ENCODE measurements at regions not wholly inside any gene's neighbourhood (a gene's known extent, or its start where the extent isn't known, plus 50 kb on each side); places are given as distances from the start of the nearest gene placed in this dataset.

DNA sequence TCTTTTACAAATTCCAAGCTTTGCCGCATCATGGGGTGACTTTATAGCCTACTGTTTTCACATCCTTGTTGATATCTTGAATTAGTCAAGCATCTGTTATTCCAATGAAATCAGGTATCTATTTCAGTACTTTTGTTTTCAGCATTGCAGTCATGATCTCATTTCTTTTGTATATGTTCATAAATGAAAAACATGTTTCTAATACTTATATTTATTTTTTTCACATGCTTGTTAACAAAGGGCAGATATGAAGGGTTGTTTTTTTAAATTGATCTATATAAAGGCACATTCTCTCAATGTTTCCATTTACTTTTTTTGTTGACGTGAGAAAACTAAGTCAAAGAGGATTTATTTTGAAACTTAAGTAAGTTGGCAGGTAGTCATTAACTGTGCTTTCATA lies 964.8 kb downstream of the JRKL start:
- Mint-ChIP-seq H3K4me3 (no peak overlapping the region), H3K36me3 (no peaks in the 10 kb centered on the region), H3K27ac (no peak overlapping the region), H3K4me1 (no peaks in the 10 kb centered on the region), H3K9me3 (no peaks in the 10 kb centered on the region), H3K27me3 (no peaks in the 10 kb centered on the region)

DNA sequence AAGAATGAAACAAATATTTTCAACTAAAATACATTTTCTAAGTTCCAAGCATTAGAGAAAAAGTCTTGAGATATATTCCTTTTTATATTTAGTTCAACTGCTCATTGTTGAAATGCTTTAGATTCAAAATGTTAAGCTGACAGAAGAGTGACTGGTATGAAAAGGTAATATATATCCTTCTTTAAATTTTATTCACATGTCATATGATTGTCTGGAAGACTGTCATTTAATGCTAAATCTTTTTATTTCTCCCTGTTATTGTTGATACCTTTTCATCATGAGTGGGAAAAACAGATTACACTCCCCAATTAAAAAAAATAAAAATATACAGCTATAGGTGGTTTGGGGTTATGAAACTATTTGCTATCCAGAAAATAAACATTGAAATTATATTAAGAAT lies 965.4 kb downstream of the JRKL start:
- Mint-ChIP-seq H3K27ac (no peak overlapping the region), H3K4me3 (no peak overlapping the region), H3K36me3 (no peaks in the 10 kb centered on the region), H3K9me3 (no peaks in the 10 kb centered on the region), H3K27me3 (no peaks in the 10 kb centered on the region), H3K4me1 (no peaks in the 10 kb centered on the region)

DNA sequence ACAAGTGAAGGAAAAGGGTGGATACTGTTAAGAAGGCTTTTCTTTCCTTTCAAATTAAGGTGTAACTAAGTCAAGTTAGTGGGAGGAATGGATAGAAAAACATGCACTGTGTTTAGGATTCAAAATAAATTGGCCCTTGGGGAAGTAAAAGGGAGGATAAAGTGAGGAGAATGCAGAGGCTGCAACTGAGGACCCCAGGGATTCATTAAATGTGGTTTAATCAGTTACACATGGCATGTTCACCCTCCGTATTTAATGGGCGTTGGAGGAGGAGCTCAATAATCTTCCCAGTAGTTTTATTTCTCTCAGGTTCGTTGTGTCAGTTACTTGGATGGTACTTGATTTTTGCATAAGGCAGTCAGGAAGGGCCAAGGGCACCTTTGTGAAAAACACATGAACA lies 966.3 kb downstream of the JRKL start:
- H3K27me3 Mint-ChIP-seq: no peaks in the 10 kb centered on the region
- H3K9me3 Mint-ChIP-seq: no peaks in the 10 kb centered on the region
- no peak overlapping the region for H3K27ac Mint-ChIP-seq
- H3K4me1 Mint-ChIP-seq: no peaks in the 10 kb centered on the region
- no peaks in the 10 kb centered on the region for H3K36me3 Mint-ChIP-seq
- no peak overlapping the region for H3K4me3 Mint-ChIP-seq

GRCh38 chr11:97359016-97359415 lies 969.2 kb downstream of the JRKL start:
- no peaks in the 10 kb centered on the region for H3K27me3 Mint-ChIP-seq
- H3K36me3 Mint-ChIP-seq: no peaks in the 10 kb centered on the region
- H3K4me1 Mint-ChIP-seq: no peaks in the 10 kb centered on the region
- H3K4me3 Mint-ChIP-seq: no peak overlapping the region
- no peak overlapping the region for H3K27ac Mint-ChIP-seq
- H3K9me3 Mint-ChIP-seq: no peaks in the 10 kb centered on the region

GRCh38 chr11:97361812-97362378 lies 972.1 kb downstream of the JRKL start:
- H3K4me1 Mint-ChIP-seq: no peaks in the 10 kb centered on the region
- no peaks in the 10 kb centered on the region for H3K36me3 Mint-ChIP-seq
- no peak overlapping the region for H3K27ac Mint-ChIP-seq
- no peak overlapping the region for H3K4me3 Mint-ChIP-seq
- H3K9me3 Mint-ChIP-seq: peaks cover 5% of the 10 kb centered on the region
- no peaks in the 10 kb centered on the region for H3K27me3 Mint-ChIP-seq

- Mint-ChIP-seq H3K9me3 (peaks cover 5% of the 10 kb centered on the region), H3K4me3 (no peak overlapping the region), H3K27me3 (no peaks in the 10 kb centered on the region), H3K36me3 (no peaks in the 10 kb centered on the region), H3K4me1 (no peaks in the 10 kb centered on the region), H3K27ac (no peak overlapping the region)
Measured at GRCh38 chr11:97363331-97363730, 973.5 kb downstream of the JRKL start.

- Mint-ChIP-seq H3K4me1 (no peaks in the 10 kb centered on the region), H3K9me3 (peaks cover 10% of the 10 kb centered on the region), H3K36me3 (no peaks in the 10 kb centered on the region), H3K27ac (no peak overlapping the region), H3K27me3 (no peaks in the 10 kb centered on the region), H3K4me3 (no peak overlapping the region)
Measured at GRCh38 chr11:97364047-97364446, 974.2 kb downstream of the JRKL start.

DNA sequence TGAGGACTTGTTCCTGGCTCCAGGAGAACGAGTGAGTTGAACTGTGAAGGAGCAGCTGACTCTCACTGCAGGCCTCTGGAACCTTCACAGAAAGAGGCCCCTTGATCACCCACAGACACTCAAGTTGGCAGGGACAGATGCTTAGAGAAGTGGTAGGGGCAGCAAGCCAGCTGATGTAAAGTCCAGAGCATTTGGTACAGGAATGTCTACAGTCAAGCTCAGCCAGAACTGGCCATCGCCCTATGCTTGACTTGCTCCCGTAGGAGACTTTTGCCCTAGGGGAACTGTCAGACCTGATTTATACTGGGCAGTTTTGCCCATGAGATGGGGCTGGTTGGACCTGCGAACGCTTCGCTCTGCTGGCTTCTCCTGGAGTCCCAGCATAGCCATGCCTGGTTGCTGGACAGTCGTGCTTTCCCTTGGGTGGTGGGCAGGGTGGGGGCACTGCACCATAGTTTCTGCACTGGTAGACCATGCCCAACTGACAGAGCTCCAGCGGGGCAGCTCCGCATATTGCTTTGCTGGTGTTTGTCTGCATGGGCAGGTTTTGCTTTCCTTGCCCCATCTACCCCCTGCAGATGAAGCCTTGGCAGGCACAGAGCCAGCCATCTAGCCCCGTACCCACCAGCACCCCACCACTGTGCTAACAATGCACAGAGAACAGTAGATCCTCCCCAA lies 977.7 kb downstream of the JRKL start:
- Mint-ChIP-seq H3K4me3 (no peak overlapping the region), H3K9me3 (peaks cover 11% of the 10 kb centered on the region), H3K27me3 (no peaks in the 10 kb centered on the region), H3K27ac (no peak overlapping the region), H3K36me3 (no peaks in the 10 kb centered on the region), H3K4me1 (no peaks in the 10 kb centered on the region)

GRCh38 chr11:97389270-97389669 lies 999.5 kb downstream of the JRKL start:
- Mint-ChIP-seq H3K27me3 (no peaks in the 10 kb centered on the region), H3K4me3 (no peak overlapping the region), H3K4me1 (no peaks in the 10 kb centered on the region), H3K9me3 (peaks cover 10% of the 10 kb centered on the region), H3K36me3 (no peaks in the 10 kb centered on the region), H3K27ac (no peak overlapping the region)

GRCh38 chr11:97398246-97398645 lies 1008.4 kb downstream of the JRKL start:
- H3K4me1 Mint-ChIP-seq: no peaks in the 10 kb centered on the region
- H3K27ac Mint-ChIP-seq: no peak overlapping the region
- H3K4me3 Mint-ChIP-seq: no peak overlapping the region
- peaks cover 13% of the 10 kb centered on the region for H3K9me3 Mint-ChIP-seq
- no peaks in the 10 kb centered on the region for H3K27me3 Mint-ChIP-seq
- H3K36me3 Mint-ChIP-seq: no peaks in the 10 kb centered on the region

DNA sequence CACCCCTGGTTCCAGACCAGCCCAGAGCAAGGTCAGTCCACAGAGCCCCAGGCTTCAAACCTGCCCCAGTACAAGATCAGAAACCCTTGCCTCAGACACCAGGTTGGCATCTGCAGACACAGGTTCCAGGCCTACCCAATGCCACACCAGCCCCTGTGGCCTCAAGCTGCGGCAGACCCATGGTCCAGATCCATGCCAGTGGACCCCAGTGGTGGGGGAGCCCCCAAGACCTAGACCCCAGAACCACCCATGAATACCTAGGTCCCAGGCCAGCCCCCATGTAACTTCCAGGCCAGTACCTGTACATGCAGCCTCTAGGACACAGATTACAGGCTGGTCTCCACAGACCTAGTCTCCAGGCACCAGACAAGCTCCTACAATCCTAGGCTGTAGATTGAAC lies 1019.3 kb downstream of the JRKL start:
- Mint-ChIP-seq H3K36me3 (no peaks in the 10 kb centered on the region), H3K4me1 (no peaks in the 10 kb centered on the region), H3K27me3 (no peaks in the 10 kb centered on the region), H3K9me3 (peaks cover 30% of the 10 kb centered on the region), H3K27ac (no peak overlapping the region), H3K4me3 (no peak overlapping the region)

- peaks cover 18% of the 10 kb centered on the region for H3K9me3 Mint-ChIP-seq
- no peak overlapping the region for H3K4me3 Mint-ChIP-seq
Measured at GRCh38 chr11:97414801-97415200, 1025.0 kb downstream of the JRKL start.

GRCh38 chr11:97419729-97420128 lies 1029.9 kb downstream of the JRKL start:
- H3K27me3 Mint-ChIP-seq: no peaks in the 10 kb centered on the region
- H3K36me3 Mint-ChIP-seq: no peaks in the 10 kb centered on the region
- H3K9me3 Mint-ChIP-seq: no peaks in the 10 kb centered on the region
- no peak overlapping the region for H3K4me3 Mint-ChIP-seq
- no peak overlapping the region for H3K27ac Mint-ChIP-seq
- H3K4me1 Mint-ChIP-seq: no peaks in the 10 kb centered on the region

More at GRCh38 chr11:97414801-97415200, 1025.0 kb downstream of the JRKL start:
- H3K4me1 Mint-ChIP-seq: no peaks in the 10 kb centered on the region
- H3K36me3 Mint-ChIP-seq: no peaks in the 10 kb centered on the region
- H3K27ac Mint-ChIP-seq: no peak overlapping the region
- no peaks in the 10 kb centered on the region for H3K27me3 Mint-ChIP-seq

DNA sequence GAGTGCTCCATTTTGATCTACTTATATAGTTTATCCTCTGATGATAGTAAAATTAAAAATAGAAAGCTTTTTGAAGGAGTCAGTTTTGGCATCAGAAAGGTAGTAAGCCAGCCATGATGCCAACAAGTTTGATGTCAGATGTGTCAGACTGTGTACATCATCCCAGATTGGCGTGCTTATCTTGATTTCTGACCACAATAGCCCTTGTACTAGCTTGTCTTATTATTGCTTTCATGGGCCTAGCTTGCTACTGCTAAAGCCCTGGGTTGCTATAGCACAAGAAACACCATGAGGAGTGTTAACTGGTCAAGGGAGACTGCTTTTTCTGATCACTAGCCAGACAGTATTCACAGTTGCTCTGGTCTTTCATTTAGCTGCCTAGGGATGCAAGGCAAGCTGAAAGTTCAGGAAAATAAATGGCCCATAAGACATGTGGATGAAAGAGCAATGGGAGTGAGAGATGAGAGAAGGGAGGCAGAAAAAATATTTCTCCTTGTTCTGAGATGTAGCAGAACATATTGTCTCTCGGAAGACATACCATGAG lies 1038.5 kb downstream of the JRKL start:
- H3K9me3 Mint-ChIP-seq: no peaks in the 10 kb centered on the region
- H3K27me3 Mint-ChIP-seq: no peaks in the 10 kb centered on the region
- no peak overlapping the region for H3K27ac Mint-ChIP-seq
- no peak overlapping the region for H3K4me3 Mint-ChIP-seq
- no peaks in the 10 kb centered on the region for H3K36me3 Mint-ChIP-seq
- H3K4me1 Mint-ChIP-seq: no peaks in the 10 kb centered on the region

DNA sequence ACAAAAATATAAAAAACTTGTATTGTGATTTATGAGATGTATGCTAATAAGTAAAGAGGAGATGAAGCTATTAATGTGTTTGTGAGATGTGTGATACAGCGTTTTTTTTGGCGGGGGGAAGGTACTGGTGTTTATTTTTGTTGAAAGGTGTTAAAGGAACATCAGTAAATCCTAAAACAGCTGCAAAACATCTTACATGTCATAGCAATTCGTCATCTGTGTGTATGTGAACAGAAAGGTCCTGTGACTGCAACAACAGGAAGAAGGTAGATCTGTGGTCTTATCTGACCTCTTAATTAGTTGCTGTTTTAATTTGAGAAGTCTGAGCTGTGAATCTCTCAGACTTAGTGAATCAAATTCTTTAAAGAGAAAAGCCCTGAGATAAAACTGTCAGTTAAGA lies 1041.1 kb downstream of the JRKL start:
- Mint-ChIP-seq H3K4me1 (no peaks in the 10 kb centered on the region), H3K4me3 (no peak overlapping the region), H3K36me3 (no peaks in the 10 kb centered on the region), H3K27me3 (no peaks in the 10 kb centered on the region), H3K9me3 (no peaks in the 10 kb centered on the region), H3K27ac (no peak overlapping the region)

DNA sequence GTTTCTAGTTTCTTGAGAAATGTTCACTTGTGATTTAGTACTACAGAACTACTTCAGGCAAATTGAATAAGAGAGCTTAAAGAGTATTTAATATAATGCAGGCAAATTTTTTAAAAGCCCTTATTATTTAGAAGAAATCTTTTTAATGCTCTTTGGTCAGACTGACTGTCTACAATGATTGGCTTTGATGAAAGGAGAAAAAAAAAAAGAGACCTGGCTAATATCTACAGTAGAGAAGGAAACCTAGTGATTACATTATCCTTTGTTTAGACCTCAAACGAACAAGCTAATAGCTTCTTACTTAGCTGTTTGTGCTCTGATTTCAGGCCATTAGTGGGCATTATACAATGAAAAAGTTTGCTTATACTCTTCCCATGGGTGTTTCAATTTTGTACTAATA lies 1043.1 kb downstream of the JRKL start:
- Mint-ChIP-seq H3K36me3 (no peaks in the 10 kb centered on the region), H3K9me3 (peaks cover under 1% of the 10 kb centered on the region), H3K27ac (no peak overlapping the region), H3K4me1 (no peaks in the 10 kb centered on the region), H3K4me3 (no peak overlapping the region), H3K27me3 (no peaks in the 10 kb centered on the region)

- no peaks in the 10 kb centered on the region for H3K36me3 Mint-ChIP-seq
- no peaks in the 10 kb centered on the region for H3K27me3 Mint-ChIP-seq
- H3K9me3 Mint-ChIP-seq: no peaks in the 10 kb centered on the region
Measured at GRCh38 chr11:97445561-97445960, 1055.7 kb downstream of the JRKL start.

More at GRCh38 chr11:97445561-97445960, 1055.7 kb downstream of the JRKL start:
- no peaks in the 10 kb centered on the region for H3K4me1 Mint-ChIP-seq
- H3K27ac Mint-ChIP-seq: no peak overlapping the region
- no peak overlapping the region for H3K4me3 Mint-ChIP-seq

All from activated naive CD4-positive, alpha-beta T cell treated with anti-CD3 and anti-CD28 coated beads, Interleukin-2, amount 50 U/mL, for 24 hours (primary cell).